ENCODE measurements at regions not wholly inside any gene's neighbourhood (a gene's known extent, or its start where the extent isn't known, plus 50 kb on each side); places are given as distances from the start of the nearest gene placed in this dataset.

GRCh38 chr9:24931894-24932293 is 386.2 kb upstream of the IZUMO3 start:
- H3K36me3 ChIP-seq (ENCODE audit: control insufficient read depth, insufficient read depth, low read length) = no peaks in the 10 kb centered on the region
- H3K9ac ChIP-seq (ENCODE audit: insufficient read depth, low read length) = no peak overlapping the region
- H3K79me2 ChIP-seq (ENCODE audit: control insufficient read depth, insufficient read depth, low read length) = no peaks in the 10 kb centered on the region
- H3K4me1 ChIP-seq (ENCODE audit: control insufficient read depth, extremely low read depth, insufficient read depth, low read length) = no peaks in the 10 kb centered on the region
- no peaks in the 10 kb centered on the region for H4K20me1 ChIP-seq (ENCODE audit: control insufficient read depth, extremely low read depth, insufficient read depth, low read length)
- no peak overlapping the region for H3K27ac ChIP-seq (ENCODE audit: insufficient read depth, low read length)
- no peak overlapping the region for H3K4me2 ChIP-seq (ENCODE audit: extremely low read depth, insufficient read depth, low read length)
- H3K9me3 ChIP-seq (ENCODE audit: control insufficient read depth, insufficient read depth, low read depth, low read length) = no peaks in the 10 kb centered on the region
- TF ChIP-seq CTCF (conservative IDR thresholded peaks at IDR 0.05 in 1 of 2, IDR thresholded peaks at IDR 0.05 in 1 of 2; ENCODE audit: low read depth in 1 of 2, low read length in 2 of 2) (no peak), EZH2 (IDR thresholded peaks at IDR 0.05; ENCODE audit: low read length, missing control alignments) (no peak)
- no peaks in the 10 kb centered on the region for H3K27me3 ChIP-seq (ENCODE audit: control insufficient read depth, insufficient read depth, low read length)
- no peak overlapping the region for H2AFZ ChIP-seq (ENCODE audit: low read length)
- DNase-seq (ENCODE audit: low read depth in 2 of 2) = no peak
- no peak overlapping the region for H3K4me3 ChIP-seq (replicated peaks in 1 of 4; ENCODE audit: control extremely low read depth in 1 of 4, insufficient read depth in 1 of 4, low read depth in 3 of 4, low read length in 4 of 4)

- no peak overlapping the region for H3K27ac ChIP-seq (ENCODE audit: insufficient read depth, low read length)
- no peak overlapping the region for H2AFZ ChIP-seq (ENCODE audit: low read length)
- H3K9me3 ChIP-seq (ENCODE audit: control insufficient read depth, insufficient read depth, low read depth, low read length) = no peaks in the 10 kb centered on the region
- H3K4me2 ChIP-seq (ENCODE audit: extremely low read depth, insufficient read depth, low read length) = no peak overlapping the region
- no peak for TF ChIP-seq CTCF (conservative IDR thresholded peaks at IDR 0.05 in 1 of 2, IDR thresholded peaks at IDR 0.05 in 1 of 2; ENCODE audit: low read depth in 1 of 2, low read length in 2 of 2)
- no peak for TF ChIP-seq EZH2 (IDR thresholded peaks at IDR 0.05; ENCODE audit: low read length, missing control alignments)
- no peak for DNase-seq (ENCODE audit: low read depth in 2 of 2)
- H3K36me3 ChIP-seq (ENCODE audit: control insufficient read depth, insufficient read depth, low read length) = no peaks in the 10 kb centered on the region
- H3K27me3 ChIP-seq (ENCODE audit: control insufficient read depth, insufficient read depth, low read length) = no peaks in the 10 kb centered on the region
- H3K9ac ChIP-seq (ENCODE audit: insufficient read depth, low read length) = no peak overlapping the region
- no peak overlapping the region for H3K4me3 ChIP-seq (replicated peaks in 1 of 4; ENCODE audit: control extremely low read depth in 1 of 4, insufficient read depth in 1 of 4, low read depth in 3 of 4, low read length in 4 of 4)
- H4K20me1 ChIP-seq (ENCODE audit: control insufficient read depth, extremely low read depth, insufficient read depth, low read length) = no peaks in the 10 kb centered on the region
- H3K79me2 ChIP-seq (ENCODE audit: control insufficient read depth, insufficient read depth, low read length) = no peaks in the 10 kb centered on the region
- no peaks in the 10 kb centered on the region for H3K4me1 ChIP-seq (ENCODE audit: control insufficient read depth, extremely low read depth, insufficient read depth, low read length)
Measured at GRCh38 chr9:24912767-24913166, 367.1 kb upstream of the IZUMO3 start.

- H3K9ac ChIP-seq (ENCODE audit: insufficient read depth, low read length) = no peak overlapping the region
- no peak overlapping the region for H3K27ac ChIP-seq (ENCODE audit: insufficient read depth, low read length)
- H4K20me1 ChIP-seq (ENCODE audit: control insufficient read depth, extremely low read depth, insufficient read depth, low read length) = no peaks in the 10 kb centered on the region
- H3K4me2 ChIP-seq (ENCODE audit: extremely low read depth, insufficient read depth, low read length) = no peak overlapping the region
- no peak overlapping the region for H2AFZ ChIP-seq (ENCODE audit: low read length)
- TF ChIP-seq CTCF (conservative IDR thresholded peaks at IDR 0.05 in 1 of 2, IDR thresholded peaks at IDR 0.05 in 1 of 2; ENCODE audit: low read depth in 1 of 2, low read length in 2 of 2) (no peak), EZH2 (IDR thresholded peaks at IDR 0.05; ENCODE audit: low read length, missing control alignments) (no peak)
- no peak for DNase-seq (ENCODE audit: low read depth in 2 of 2)
- no peaks in the 10 kb centered on the region for H3K4me1 ChIP-seq (ENCODE audit: control insufficient read depth, extremely low read depth, insufficient read depth, low read length)
- no peaks in the 10 kb centered on the region for H3K36me3 ChIP-seq (ENCODE audit: control insufficient read depth, insufficient read depth, low read length)
- no peaks in the 10 kb centered on the region for H3K27me3 ChIP-seq (ENCODE audit: control insufficient read depth, insufficient read depth, low read length)
- no peaks in the 10 kb centered on the region for H3K79me2 ChIP-seq (ENCODE audit: control insufficient read depth, insufficient read depth, low read length)
- no peak overlapping the region for H3K4me3 ChIP-seq (replicated peaks in 1 of 4; ENCODE audit: control extremely low read depth in 1 of 4, insufficient read depth in 1 of 4, low read depth in 3 of 4, low read length in 4 of 4)
- H3K9me3 ChIP-seq (ENCODE audit: control insufficient read depth, insufficient read depth, low read depth, low read length) = no peaks in the 10 kb centered on the region
Measured at GRCh38 chr9:24901319-24901718, 355.6 kb upstream of the IZUMO3 start.
